ENCODE measurements at regions not wholly inside any gene's neighbourhood (a gene's known extent, or its start where the extent isn't known, plus 50 kb on each side); places are given as distances from the start of the nearest gene placed in this dataset.
A peak's percentile ranks its signal among the peaks of the same experiment; 100 is the strongest.

- no peaks in the 10 kb centered on the region for H3K27me3 ChIP-seq (ENCODE audit: control insufficient read depth, insufficient read depth, low read length)
- no peaks in the 10 kb centered on the region for H3K36me3 ChIP-seq (ENCODE audit: control insufficient read depth, insufficient read depth, low read length)
- no peak for DNase-seq (ENCODE audit: low read depth)
- TF ChIP-seq CTCF (IDR thresholded peaks at IDR 0.05; ENCODE audit: insufficient read depth, low read length, poor library complexity, severe bottlenecking) = no peak
- H3K4me3 ChIP-seq (ENCODE audit: low read depth, low read length) = no peak overlapping the region
Observed at GRCh38 chr4:173934201-173934600, 349.3 kb downstream of the FBXO8 start.

- no peak for DNase-seq (ENCODE audit: low read depth)
- Histone ChIP-seq H3K4me3 (ENCODE audit: low read depth, low read length) (no peak overlapping the region), H3K27me3 (ENCODE audit: control insufficient read depth, insufficient read depth, low read length) (no peaks in the 10 kb centered on the region), H3K36me3 (ENCODE audit: control insufficient read depth, insufficient read depth, low read length) (no peaks in the 10 kb centered on the region)
- no peak for TF ChIP-seq CTCF (IDR thresholded peaks at IDR 0.05; ENCODE audit: insufficient read depth, low read length, poor library complexity, severe bottlenecking)
Observed at GRCh38 chr4:173932701-173933100, 350.8 kb downstream of the FBXO8 start.

- no peak overlapping the region for H3K4me3 ChIP-seq (ENCODE audit: low read depth, low read length)
- no peaks in the 10 kb centered on the region for H3K27me3 ChIP-seq (ENCODE audit: control insufficient read depth, insufficient read depth, low read length)
- no peaks in the 10 kb centered on the region for H3K36me3 ChIP-seq (ENCODE audit: control insufficient read depth, insufficient read depth, low read length)
- DNase-seq (ENCODE audit: low read depth) = no peak
- no peak for TF ChIP-seq CTCF (IDR thresholded peaks at IDR 0.05; ENCODE audit: insufficient read depth, low read length, poor library complexity, severe bottlenecking)
Observed at GRCh38 chr4:173930329-173930967, 353.0 kb downstream of the FBXO8 start.

- TF ChIP-seq CTCF (IDR thresholded peaks at IDR 0.05; ENCODE audit: insufficient read depth, low read length, poor library complexity, severe bottlenecking) = no peak
- DNase-seq (ENCODE audit: low read depth) = no peak
- Histone ChIP-seq H3K27me3 (ENCODE audit: control insufficient read depth, insufficient read depth, low read length) (no peaks in the 10 kb centered on the region), H3K4me3 (ENCODE audit: low read depth, low read length) (no peak overlapping the region), H3K36me3 (ENCODE audit: control insufficient read depth, insufficient read depth, low read length) (no peaks in the 10 kb centered on the region)
Observed at GRCh38 chr4:173929921-173930320, 353.5 kb downstream of the FBXO8 start.

GRCh38 chr4:173924561-173924960 is 358.9 kb downstream of the FBXO8 start:
- no peaks in the 10 kb centered on the region for H3K27me3 ChIP-seq (ENCODE audit: control insufficient read depth, insufficient read depth, low read length)
- no peak for TF ChIP-seq CTCF (IDR thresholded peaks at IDR 0.05; ENCODE audit: insufficient read depth, low read length, poor library complexity, severe bottlenecking)
- DNase-seq (ENCODE audit: low read depth) = peak; percentile 9
- no peak overlapping the region for H3K4me3 ChIP-seq (ENCODE audit: low read depth, low read length)
- H3K36me3 ChIP-seq (ENCODE audit: control insufficient read depth, insufficient read depth, low read length) = no peaks in the 10 kb centered on the region

- Histone ChIP-seq H3K36me3 (ENCODE audit: control insufficient read depth, insufficient read depth, low read length) (no peaks in the 10 kb centered on the region), H3K27me3 (ENCODE audit: control insufficient read depth, insufficient read depth, low read length) (no peaks in the 10 kb centered on the region), H3K4me3 (ENCODE audit: low read depth, low read length) (no peak overlapping the region)
- no peak for TF ChIP-seq CTCF (IDR thresholded peaks at IDR 0.05; ENCODE audit: insufficient read depth, low read length, poor library complexity, severe bottlenecking)
- DNase-seq (ENCODE audit: low read depth) = no peak
Observed at GRCh38 chr4:173919861-173920260, 363.6 kb downstream of the FBXO8 start.
